MCF 10A (cell line): ENCODE measurements at regions not wholly inside any gene's neighbourhood (a gene's known extent, or its start where the extent isn't known, plus 50 kb on each side); places are given as distances from the start of the nearest gene placed in this dataset.

Experiments
- BruUV-seq: library from RNA; stranded (reverse); fragments of 400-500 nt; replicated peaks from 2 replicates; lab custom pipeline; 2021; lab: Mats Ljungman, UMichigan
- CTCF ChIA-PET: fragments of 300-600 bp; sonication (Branson Sonifier 250); formaldehyde crosslinking; extraction: SDS; loops from one replicate; lab custom pipeline; 2021; ENCODE audit warnings: antibody characterized with exemption, inconsistent platforms; lab: Yijun Ruan, JAX
- POLR2A ChIA-PET: fragments of 300-600, 350-650 bp; sonication (Branson Sonifier 250); formaldehyde crosslinking; extraction: SDS; loops from one replicate; lab custom pipeline; 2020; ENCODE audit warnings: antibody characterized with exemption, inconsistent platforms; lab: Yijun Ruan, JAX
- DNase-seq: peaks from one replicate; pipeline ENCODE4 v3.0.0-alpha.2; 2018; ENCODE audit not compliant: unreplicated experiment
- H3K27ac Mint-ChIP-seq: one replicate; pipeline ENCODE4 v1.8.0; 2022; ENCODE audit warnings: mild to moderate bottlenecking, low read depth, mixed read lengths; ENCODE audit not compliant: unreplicated experiment
- H3K27me3 Mint-ChIP-seq: one replicate; pipeline ENCODE4 v1.8.0; 2022; ENCODE audit warnings: mixed read lengths; ENCODE audit not compliant: insufficient read depth, unreplicated experiment
- H3K36me3 Mint-ChIP-seq: one replicate; pipeline ENCODE4 v1.8.0; 2022; ENCODE audit warnings: mild to moderate bottlenecking, moderate library complexity, mixed read lengths; ENCODE audit not compliant: insufficient read depth, unreplicated experiment
- H3K4me1 Mint-ChIP-seq: one replicate; pipeline ENCODE4 v1.8.0; 2022; ENCODE audit warnings: mixed read lengths; ENCODE audit not compliant: insufficient read depth, unreplicated experiment
- H3K4me3 Mint-ChIP-seq: one replicate; pipeline ENCODE4 v1.8.0; 2022; ENCODE audit warnings: mild to moderate bottlenecking, moderate library complexity, mixed read lengths; ENCODE audit not compliant: unreplicated experiment
- H3K9me3 Mint-ChIP-seq: one replicate; pipeline ENCODE4 v1.8.0; 2022; ENCODE audit warnings: mixed read lengths; ENCODE audit not compliant: unreplicated experiment
- CTCF ChIP-seq: fragments of 200-600 bp; IDR thresholded peaks from one replicate; pipeline ENCODE4 v1.8.0; 2022; ENCODE audit warnings: antibody characterized with exemption, mild to moderate bottlenecking; ENCODE audit not compliant: unreplicated experiment
- intact Hi-C: fragments of 100-400 bp; cut with micrococcal nuclease; formaldehyde crosslinking; loops from 2 replicates; pipeline ENCODE4 v1.14.1; 2022

- H3K27me3 Mint-ChIP-seq, result no peaks in the 10 kb centered on the region
- ChIA-PET POLR2A (no interaction called here), CTCF (no interaction called here)
- BruUV-seq, result no TSS peak
- no peaks in the 10 kb centered on the region for H3K36me3 Mint-ChIP-seq
- no peak overlapping the region for H3K4me3 Mint-ChIP-seq
- peaks cover 16% of the 10 kb centered on the region for H3K9me3 Mint-ChIP-seq
- TF ChIP-seq CTCF, result no peak
- H3K4me1 Mint-ChIP-seq, result no peaks in the 10 kb centered on the region
- H3K27ac Mint-ChIP-seq, result no peak overlapping the region
- intact Hi-C loops, result no loop called here
- no peak for DNase-seq
Observed at GRCh38 chr16:52708476-52708875, 161.5 kb upstream of the TOX3 start.

GRCh38 chr16:52707676-52708337, 160.9 kb upstream of the TOX3 start:
- Mint-ChIP-seq H3K27ac (no peak overlapping the region), H3K36me3 (no peaks in the 10 kb centered on the region), H3K9me3 (peaks cover 16% of the 10 kb centered on the region), H3K27me3 (no peaks in the 10 kb centered on the region), H3K4me3 (no peak overlapping the region), H3K4me1 (no peaks in the 10 kb centered on the region)
- intact Hi-C loops, result no loop called here
- ChIA-PET CTCF (interaction anchor here (0.6 to 0.7 kb wide), 2 partner anchors 212 to 553 kb away, joined by 3 to 4 read pairs; no protein-coding TSS in a partner anchor), POLR2A (no interaction called here)
- no peak for DNase-seq
- no TSS peak for BruUV-seq
- no peak for TF ChIP-seq CTCF

GRCh38 chr16:52705122-52705521, 158.2 kb upstream of the TOX3 start:
- no peaks in the 10 kb centered on the region for H3K27me3 Mint-ChIP-seq
- peaks cover 7% of the 10 kb centered on the region for H3K9me3 Mint-ChIP-seq
- BruUV-seq, result no TSS peak

GRCh38 chr16:52697971-52698370, 151.0 kb upstream of the TOX3 start:
- no peak for DNase-seq
- Mint-ChIP-seq H3K27me3 (no peaks in the 10 kb centered on the region), H3K36me3 (no peaks in the 10 kb centered on the region), H3K4me3 (no peak overlapping the region), H3K9me3 (peaks cover 16% of the 10 kb centered on the region), H3K27ac (no peak overlapping the region), H3K4me1 (no peaks in the 10 kb centered on the region)
- no TSS peak for BruUV-seq
- TF ChIP-seq CTCF, result no peak
- intact Hi-C loops, result no loop called here
- POLR2A ChIA-PET, result no interaction called here
- CTCF ChIA-PET, result interaction anchor here (0.6 kb wide), 1 partner anchor 37 kb away, joined by 4 read pairs; no protein-coding TSS in a partner anchor

More at GRCh38 chr16:52705122-52705521, 158.2 kb upstream of the TOX3 start:
- Mint-ChIP-seq H3K36me3 (no peaks in the 10 kb centered on the region), H3K4me1 (no peaks in the 10 kb centered on the region), H3K4me3 (no peak overlapping the region), H3K27ac (no peak overlapping the region)
- intact Hi-C loops, result no loop called here
- CTCF ChIA-PET, result interaction anchor here (1.1 kb wide), 1 partner anchor 514 kb away, joined by 3 read pairs; no protein-coding TSS in a partner anchor
- POLR2A ChIA-PET, result no interaction called here
- no peak for TF ChIP-seq CTCF
- DNase-seq, result no peak
